ENCODE measurements at regions not wholly inside any gene's neighbourhood (a gene's known extent, or its start where the extent isn't known, plus 50 kb on each side); places are given as distances from the start of the nearest gene placed in this dataset.

DNA sequence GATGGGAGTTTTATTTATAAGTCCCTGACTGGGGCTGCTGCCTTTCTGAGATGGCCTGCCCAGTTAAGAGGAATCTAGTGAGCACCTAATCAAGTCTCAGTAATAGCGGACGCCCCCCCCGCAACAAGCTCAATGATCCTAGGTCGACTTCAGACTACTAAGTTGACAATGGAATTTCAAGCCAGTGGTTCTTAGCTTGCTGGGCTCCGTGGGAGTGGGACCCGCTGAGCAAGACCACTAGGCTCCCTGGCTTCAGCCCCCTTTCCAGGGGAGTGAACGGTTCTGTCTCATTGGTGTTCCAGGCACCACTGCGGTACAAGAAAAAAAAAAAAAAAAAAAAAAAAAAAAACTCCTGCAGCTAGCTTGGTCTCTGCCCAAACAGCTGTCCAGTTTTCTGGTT lies 156.8 kb upstream of the CARD18 start:
- BruUV-seq (replicated peaks), result no TSS peak
- Histone ChIP-seq H3K9me3 (ENCODE audit: control insufficient read depth in 1 of 2, insufficient read depth in 1 of 2, low read depth in 1 of 2, low read length in 2 of 2) (no peaks in the 10 kb centered on the region), H3K4me3 (replicated peaks in 1 of 2; ENCODE audit: low read depth in 1 of 2, low read length in 2 of 2) (no peak overlapping the region), H3K27ac (ENCODE audit: low read depth, low read length) (no peak overlapping the region), H2AFZ (ENCODE audit: low read depth, low read length, poor library complexity, severe bottlenecking) (no peak overlapping the region), H3K4me2 (ENCODE audit: low read length) (no peak overlapping the region), H3K27me3 (ENCODE audit: insufficient read depth, low read length) (no peaks in the 10 kb centered on the region), H3K79me2 (ENCODE audit: insufficient read depth, low read length) (no peaks in the 10 kb centered on the region), H3K36me3 (ENCODE audit: control insufficient read depth in 1 of 2, insufficient read depth in 2 of 2, low read length in 2 of 2) (no peaks in the 10 kb centered on the region), H3K9me2 (ENCODE audit: insufficient read depth) (no peaks in the 10 kb centered on the region), H4K20me1 (ENCODE audit: insufficient read depth) (no peaks in the 10 kb centered on the region), H3K9ac (ENCODE audit: low read length) (no peak overlapping the region), H3K4me1 (ENCODE audit: control insufficient read depth in 1 of 2, insufficient read depth in 2 of 2, low read length in 2 of 2) (peaks cover 0 to 23% of the 10 kb centered on the region in 2 experiments; a peak in 2 of 4 replicates)
- RAD21 ChIA-PET (ENCODE audit: low non-redundant PET in 1 of 2, low total read pairs in 2 of 2, uncharacterized antibody in 2 of 2, unreplicated experiment in 2 of 2), result no interaction called here
- intact Hi-C loops (cut with micrococcal nuclease), result no loop called here
- TF ChIP-seq, protein P1, sequence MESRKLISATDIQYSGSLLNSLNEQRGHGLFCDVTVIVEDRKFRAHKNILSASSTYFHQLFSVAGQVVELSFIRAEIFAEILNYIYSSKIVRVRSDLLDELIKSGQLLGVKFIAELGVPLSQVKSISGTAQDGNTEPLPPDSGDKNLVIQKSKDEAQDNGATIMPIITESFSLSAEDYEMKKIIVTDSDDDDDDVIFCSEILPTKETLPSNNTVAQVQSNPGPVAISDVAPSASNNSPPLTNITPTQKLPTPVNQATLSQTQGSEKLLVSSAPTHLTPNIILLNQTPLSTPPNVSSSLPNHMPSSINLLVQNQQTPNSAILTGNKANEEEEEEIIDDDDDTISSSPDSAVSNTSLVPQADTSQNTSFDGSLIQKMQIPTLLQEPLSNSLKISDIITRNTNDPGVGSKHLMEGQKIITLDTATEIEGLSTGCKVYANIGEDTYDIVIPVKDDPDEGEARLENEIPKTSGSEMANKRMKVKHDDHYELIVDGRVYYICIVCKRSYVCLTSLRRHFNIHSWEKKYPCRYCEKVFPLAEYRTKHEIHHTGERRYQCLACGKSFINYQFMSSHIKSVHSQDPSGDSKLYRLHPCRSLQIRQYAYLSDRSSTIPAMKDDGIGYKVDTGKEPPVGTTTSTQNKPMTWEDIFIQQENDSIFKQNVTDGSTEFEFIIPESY (IDR thresholded peaks at IDR 0.05; ENCODE audit: extremely low read depth, insufficient replicate concordance, low read length), result no peak
- TF ChIP-seq SIN3A (IDR thresholded peaks at IDR 0.05; ENCODE audit: low read depth), result no peak
- TF ChIP-seq REST (IDR thresholded peaks at IDR 0.05; ENCODE audit: low read depth), result no peak
- no peak for TF ChIP-seq SP1 (IDR thresholded peaks at IDR 0.05; ENCODE audit: low read depth)
- no peak for TF ChIP-seq ATF3 (IDR thresholded peaks at IDR 0.05)
- DNase-seq (ENCODE audit: low read depth, low spot score) (no peak), ATAC-seq (no peak)
- CTCF ChIA-PET, result no interaction called here
- POLR2A ChIA-PET, result no interaction called here

Measured in HCT116 (cell line).